ENCODE measurements at regions not wholly inside any gene's neighbourhood (a gene's known extent, or its start where the extent isn't known, plus 50 kb on each side); places are given as distances from the start of the nearest gene placed in this dataset.

- intact Hi-C loops (cut with DNase I), result no loop called here
- Histone ChIP-seq H3K27me3 (no peaks in the 10 kb centered on the region), H3K4me1 (no peaks in the 10 kb centered on the region), H3K36me3 (no peaks in the 10 kb centered on the region), H3K9me3 (no peaks in the 10 kb centered on the region), H3K4me3 (replicated peaks in 1 of 3) (no peak overlapping the region), H3K27ac (no peak overlapping the region)
- 80 to 82% methylated on average over 2 of the region's 2 CpGs for WGBS, 2 donors
- TF ChIP-seq CTCF (IDR thresholded peaks at IDR 0.05) (no peak), POLR2A (IDR thresholded peaks at IDR 0.05) (no peak)
- no peak for DNase-seq
Observed at GRCh38 chr6:122145246-122145645, 254.2 kb upstream of the HSF2 start.

GRCh38 chr6:122145741-122146240 lies 253.7 kb upstream of the HSF2 start:
- DNase-seq, result no peak
- H3K27ac ChIP-seq, result no peak overlapping the region
- no peaks in the 10 kb centered on the region for H3K27me3 ChIP-seq
- no peak overlapping the region for H3K4me3 ChIP-seq (replicated peaks in 1 of 3)
- no peaks in the 10 kb centered on the region for H3K9me3 ChIP-seq
- 88 to 89% methylated on average over 2 of the region's 2 CpGs for WGBS, 2 donors
- no peaks in the 10 kb centered on the region for H3K36me3 ChIP-seq
- intact Hi-C loops (cut with DNase I), result no loop called here
- no peak for TF ChIP-seq CTCF (IDR thresholded peaks at IDR 0.05)
- TF ChIP-seq POLR2A (IDR thresholded peaks at IDR 0.05), result no peak
- no peaks in the 10 kb centered on the region for H3K4me1 ChIP-seq

- TF ChIP-seq POLR2A (IDR thresholded peaks at IDR 0.05), result no peak
- no peak for TF ChIP-seq CTCF (IDR thresholded peaks at IDR 0.05)
- Histone ChIP-seq H3K9me3 (no peaks in the 10 kb centered on the region), H3K27me3 (no peaks in the 10 kb centered on the region), H3K27ac (no peak overlapping the region), H3K4me1 (no peaks in the 10 kb centered on the region), H3K36me3 (no peaks in the 10 kb centered on the region), H3K4me3 (replicated peaks in 1 of 3) (no peak overlapping the region)
- 88 to 94% methylated on average over 3 of the region's 3 CpGs for WGBS, 2 donors
- DNase-seq, result no peak
- intact Hi-C loops (cut with DNase I), result no loop called here
Observed at GRCh38 chr6:122147291-122147690, 252.2 kb upstream of the HSF2 start.

- no peaks in the 10 kb centered on the region for H3K36me3 ChIP-seq
- intact Hi-C loops (cut with DNase I), result no loop called here
- no peak overlapping the region for H3K27ac ChIP-seq
- no peaks in the 10 kb centered on the region for H3K9me3 ChIP-seq
- no peak for DNase-seq
- no peak for TF ChIP-seq CTCF (IDR thresholded peaks at IDR 0.05)
- no peak for TF ChIP-seq POLR2A (IDR thresholded peaks at IDR 0.05)
- no peaks in the 10 kb centered on the region for H3K27me3 ChIP-seq
- no peak overlapping the region for H3K4me3 ChIP-seq (replicated peaks in 1 of 3)
- no peaks in the 10 kb centered on the region for H3K4me1 ChIP-seq
- WGBS, 2 donors, result 74 to 75% methylated on average over 1 of the region's 1 CpG
Observed at GRCh38 chr6:122151066-122151465, 248.4 kb upstream of the HSF2 start.

- H3K4me3 ChIP-seq (replicated peaks in 1 of 3), result no peak overlapping the region
- H3K4me1 ChIP-seq, result no peaks in the 10 kb centered on the region
- H3K36me3 ChIP-seq, result no peaks in the 10 kb centered on the region
- WGBS, 2 donors, result 70 to 75% methylated on average over 1 of the region's 1 CpG
- H3K27ac ChIP-seq, result no peak overlapping the region
- DNase-seq, result no peak
- H3K9me3 ChIP-seq, result no peaks in the 10 kb centered on the region
- no peaks in the 10 kb centered on the region for H3K27me3 ChIP-seq
- no peak for TF ChIP-seq CTCF (IDR thresholded peaks at IDR 0.05)
- no peak for TF ChIP-seq POLR2A (IDR thresholded peaks at IDR 0.05)
- intact Hi-C loops (cut with DNase I), result no loop called here
Observed at GRCh38 chr6:122151763-122152162, 247.7 kb upstream of the HSF2 start.

Measured in thyroid gland (tissue), 4 donors.